ENCODE measurements at regions not wholly inside any gene's neighbourhood (a gene's known extent, or its start where the extent isn't known, plus 50 kb on each side); places are given as distances from the start of the nearest gene placed in this dataset.

- TF ChIP-seq CTCF (conservative IDR thresholded peaks at IDR 0.05; ENCODE audit: low read depth, low read length) (no peak), EZH2phosphoT487 (IDR thresholded peaks at IDR 0.05; ENCODE audit: borderline replicate concordance, low read length) (no peak)
Measured at GRCh38 chr7:15086131-15086611, 183.6 kb upstream of the DGKB start.
